ENCODE measurements at regions not wholly inside any gene's neighbourhood (a gene's known extent, or its start where the extent isn't known, plus 50 kb on each side); places are given as distances from the start of the nearest gene placed in this dataset.

DNA sequence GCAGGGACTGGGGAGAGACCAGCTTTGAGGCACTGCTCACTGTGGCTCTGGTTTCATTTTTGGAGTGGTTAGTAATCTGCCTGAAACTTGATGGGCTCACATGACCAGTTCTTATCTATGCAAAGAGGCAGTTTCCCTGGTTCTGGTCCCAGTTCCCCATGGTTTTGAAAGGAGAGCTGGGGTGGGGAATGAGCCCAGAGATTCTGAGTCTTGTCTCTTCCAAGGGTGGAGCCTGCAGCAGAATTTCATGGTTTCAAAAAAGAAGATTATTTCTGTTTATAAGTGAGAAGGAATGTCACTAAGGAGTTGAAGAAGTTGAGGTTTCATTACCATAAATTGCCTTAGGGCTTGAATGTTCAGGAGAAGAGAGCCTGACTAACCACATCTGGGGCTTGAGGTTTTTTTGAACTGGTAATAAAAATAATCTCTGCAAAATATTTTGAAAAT, 190.2 kb upstream of the HABP2 start:
- no peak for TF ChIP-seq CTCF (IDR thresholded peaks at IDR 0.05)
- TF ChIP-seq POLR2AphosphoS5 (IDR thresholded peaks at IDR 0.05; ENCODE audit: low read depth, low read length) = no peak
- no peak for TF ChIP-seq REST (IDR thresholded peaks at IDR 0.05; ENCODE audit: insufficient read depth in 1 of 2, low read depth in 2 of 2, low read length in 1 of 2)
- TF ChIP-seq TCF7L2 (IDR thresholded peaks at IDR 0.05; ENCODE audit: low read depth, low read length) = no peak
- TF ChIP-seq SIN3A (IDR thresholded peaks at IDR 0.05; ENCODE audit: borderline replicate concordance, insufficient read depth, low read depth, low read length) = no peak
